Endothelial cell of umbilical vein (primary cell): ENCODE measurements at regions not wholly inside any gene's neighbourhood (a gene's known extent, or its start where the extent isn't known, plus 50 kb on each side); places are given as distances from the start of the nearest gene placed in this dataset.

ENCODE experiments used
- BruUV-seq: library from RNA; stranded (reverse); fragments of 400-500 nt; replicated peaks from 2 replicates; lab custom pipeline; 2021; lab: Mats Ljungman, UMichigan
- CTCF ChIA-PET: fragments of 300-600, 350-600 bp; sonication (Branson Sonifier 250); formaldehyde crosslinking; loops from one replicate; lab custom pipeline; 2021; ENCODE audit warnings: antibody characterized with exemption, inconsistent platforms; lab: Charles Lee
- POLR2A ChIA-PET: fragments of 300-600, 350-600 bp; sonication (Branson Sonifier 250); formaldehyde crosslinking; loops from one replicate; lab custom pipeline; 2021; ENCODE audit warnings: antibody characterized with exemption, inconsistent platforms; lab: Charles Lee
- DNase-seq: peaks from one replicate; pipeline ENCODE4 v3.0.0-alpha.2; 2011; ENCODE audit warnings: low read depth, low spot score
- FAIRE-seq: peaks from 2 replicates; lab custom pipeline; 2011; peaks lifted over from hg19 to GRCh38; lab: Jason Lieb, UNC
- H2AFZ ChIP-seq: 2 replicates; pipeline ENCODE4 v1.6.0; 2012; ENCODE audit warnings: low read depth, low read length, control low read depth, inconsistent platforms
- H3K27ac ChIP-seq: 2 replicates; pipeline ENCODE4 v1.5.1; 2011; ENCODE audit warnings: low read depth, mild to moderate bottlenecking, control low read depth, low read length, moderate library complexity; ENCODE audit not compliant: insufficient read depth
- H3K27me3 ChIP-seq, 2 experiments: 2 replicates each; pipeline versions ENCODE4 v1.6.0 to v1.6.1; 2011; ENCODE audit warnings: low read length in 2 of 2, mixed read lengths in 1 of 2; ENCODE audit not compliant: control insufficient read depth in 2 of 2, insufficient read depth in 2 of 2
- H3K36me3 ChIP-seq, 2 experiments: 2 replicates in 1 of 2; 3 replicates in 1 of 2; pipeline ENCODE4 v1.5.1; 2011; ENCODE audit warnings: low read length in 2 of 2, mild to moderate bottlenecking in 1 of 2, moderate library complexity in 1 of 2; ENCODE audit not compliant: control insufficient read depth in 2 of 2, insufficient read depth in 2 of 2; ENCODE audit errors: extremely low read depth in 1 of 2
- H3K4me1 ChIP-seq: 3 replicates; pipeline ENCODE4 v1.5.1; 2011; ENCODE audit warnings: mild to moderate bottlenecking, low read length; ENCODE audit not compliant: control insufficient read depth, insufficient read depth; ENCODE audit errors: extremely low read depth
- H3K4me2 ChIP-seq: 2 replicates; pipeline ENCODE4 v1.6.1; 2011; ENCODE audit warnings: low read length, control low read depth, mixed read lengths; ENCODE audit not compliant: insufficient read depth
- H3K4me3 ChIP-seq, 3 experiments: fragments of 200-600 bp in 1 of 3; sonication (generic), shearing (Covaris generic) in 1 of 3; replicated peaks in 1 of 3; 2 replicates each; pipeline ENCODE4 v1.5.1; 2011 to 2016; ENCODE audit warnings: control low read depth in 3 of 3, low read length in 3 of 3, mild to moderate bottlenecking in 2 of 3, inconsistent platforms in 1 of 3, low read depth in 1 of 3, moderate library complexity in 1 of 3; ENCODE audit not compliant: insufficient read depth in 1 of 3
- H3K79me2 ChIP-seq: 2 replicates; pipeline ENCODE4 v1.6.0; 2012; ENCODE audit warnings: low read length, inconsistent platforms; ENCODE audit not compliant: control insufficient read depth, insufficient read depth
- H3K9ac ChIP-seq: replicated peaks from 2 replicates; pipeline ENCODE3; 2011; ENCODE audit warnings: low read length, control low read depth; ENCODE audit not compliant: insufficient read depth; ENCODE audit errors: extremely low read depth
- H3K9me1 ChIP-seq: replicated peaks from 3 replicates; pipeline ENCODE4 v1.6.0; 2011; ENCODE audit warnings: mild to moderate bottlenecking, low read length; ENCODE audit not compliant: control insufficient read depth, insufficient read depth; ENCODE audit errors: extremely low read depth
- H3K9me3 ChIP-seq: replicated peaks from 2 replicates; pipeline ENCODE4 v1.5.1; 2012; ENCODE audit warnings: low read length, inconsistent platforms; ENCODE audit not compliant: control insufficient read depth, insufficient read depth
- H4K20me1 ChIP-seq: replicated peaks from 2 replicates; pipeline ENCODE3; 2011; ENCODE audit warnings: mild to moderate bottlenecking, low read length; ENCODE audit not compliant: control insufficient read depth, insufficient read depth; ENCODE audit errors: extremely low read depth
- CTCF ChIP-seq, 2 donors: IDR thresholded peaks; 1 replicate in 1 of 2; 2 replicates in 1 of 2; pipeline ENCODE4 v1.5.1; 2011; ENCODE audit warnings: low read length in 2 of 2, mild to moderate bottlenecking in 2 of 2, moderate library complexity in 2 of 2, control low read depth in 1 of 2, inconsistent platforms in 1 of 2, low read depth in 1 of 2; ENCODE audit not compliant: insufficient read depth in 1 of 2; ENCODE audit errors: extremely low read depth in 1 of 2
- EZH2 ChIP-seq: IDR thresholded peaks from 2 replicates; pipeline ENCODE4 v1.6.1; 2012; ENCODE audit warnings: borderline replicate concordance, low read depth, mild to moderate bottlenecking, moderate library complexity, low read length, inconsistent platforms; ENCODE audit not compliant: severe bottlenecking
- FOS ChIP-seq: IDR thresholded peaks from 2 replicates; pipeline ENCODE4 v1.6.1; 2011; ENCODE audit warnings: mild to moderate bottlenecking, low read length, moderate library complexity, borderline replicate concordance; ENCODE audit not compliant: insufficient read depth
- GATA2 ChIP-seq: IDR thresholded peaks from 2 replicates; pipeline ENCODE4 v1.7.0; 2011; ENCODE audit warnings: low read depth, mild to moderate bottlenecking, moderate library complexity, mixed read lengths, low read length; ENCODE audit not compliant: insufficient read length, insufficient read depth
- JUN ChIP-seq: IDR thresholded peaks from 2 replicates; pipeline ENCODE4 v1.6.1; 2011; ENCODE audit warnings: borderline replicate concordance, low read depth; ENCODE audit not compliant: insufficient read length, insufficient read depth
- MAX ChIP-seq: IDR thresholded peaks from 2 replicates; pipeline ENCODE4 v1.6.1; 2011; ENCODE audit not compliant: insufficient read depth, insufficient read length
- MYC ChIP-seq: IDR thresholded peaks from one replicate; pipeline ENCODE4 v1.6.1; 2011; ENCODE audit warnings: mild to moderate bottlenecking, low read depth, low read length
- POLR2A ChIP-seq: IDR thresholded peaks from 2 replicates; pipeline ENCODE4 v1.6.1; 2012; ENCODE audit warnings: low read depth, mild to moderate bottlenecking, control low read depth, low read length
- POLR2AphosphoS5 ChIP-seq: IDR thresholded peaks from 2 replicates; pipeline ENCODE4 v1.6.1; 2012; ENCODE audit warnings: low read depth, mild to moderate bottlenecking, control low read depth, low read length, moderate library complexity; ENCODE audit not compliant: insufficient read depth
- dilution Hi-C: fragments of 300-500 bp; cut with MboI; formaldehyde crosslinking; loops from one replicate; pipeline ENCODE4 v1.15.0; 2019; ENCODE audit warnings: low sequenced_read_pairs; ENCODE audit not compliant: extremely low pct_ligation_motif_present
- intact Hi-C: fragments of 100-400 bp; cut with micrococcal nuclease; formaldehyde crosslinking; loops from one replicate; pipeline ENCODE4 v1.10.0; 2022

GRCh38 chr2:37570773-37571586, 100.5 kb downstream of the CDC42EP3 start:
- Histone ChIP-seq H3K4me2 (no peak overlapping the region), H3K9ac (no peak overlapping the region), H3K9me3 (no peaks in the 10 kb centered on the region), H3K36me3 (no peaks in the 10 kb centered on the region), H3K79me2 (no peaks in the 10 kb centered on the region), H4K20me1 (no peaks in the 10 kb centered on the region), H3K27ac (no peak overlapping the region), H3K27me3 (no peaks in the 10 kb centered on the region), H2AFZ (peak overlapping the region; percentile 35), H3K4me3 (no peak overlapping the region), H3K9me1 (no peaks in the 10 kb centered on the region), H3K4me1 (peaks cover 19% of the 10 kb centered on the region)
- intact Hi-C loops: no loop called here
- DNase-seq: no peak
- BruUV-seq: no TSS peak
- no peak for FAIRE-seq
- ChIA-PET POLR2A (no interaction called here), CTCF (no interaction called here)
- dilution Hi-C loops: no loop called here
- TF ChIP-seq CTCF (IDR thresholded peaks at IDR 0.05; ENCODE audit: extremely low read depth in 1 of 2, insufficient read depth in 1 of 2, low read depth in 1 of 2, low read length in 2 of 2) (no peak), MAX (no peak), POLR2AphosphoS5 (no peak), FOS (no peak), GATA2 (no peak), EZH2 (no peak), JUN (no peak), POLR2A (no peak), MYC (no peak)
